K562 (cell line): ENCODE measurements at regions not wholly inside any gene's neighbourhood (a gene's known extent, or its start where the extent isn't known, plus 50 kb on each side); places are given as distances from the start of the nearest gene placed in this dataset.

Source experiments
- ATAC-seq: fragments of 200-7000 bp; cut with Tn5 transposase; 3 replicates; pipeline ENCODE4 v1.9.1; 2020; ENCODE audit warnings: moderate library complexity
- BruUV-seq: library from RNA; stranded (reverse); fragments of 400-500 nt; replicated peaks from 2 replicates; lab custom pipeline; 2021; lab: Mats Ljungman, UMichigan
- CTCF ChIA-PET: fragments of 300-600 bp; formaldehyde crosslinking; extraction: SDS; loops from one replicate; lab custom pipeline; 2021; ENCODE audit warnings: low intra/inter-chr PET ratio; lab: Yijun Ruan, JAX
- POLR2A ChIA-PET: fragments of 300-600, 350-650 bp; sonication (Branson Sonifier 250); formaldehyde crosslinking; extraction: SDS; loops from one replicate; lab custom pipeline; 2021; ENCODE audit warnings: antibody characterized with exemption, inconsistent platforms; lab: Yijun Ruan, JAX
- DNase-seq, 4 experiments: peaks; one replicate each; pipeline versions ENCODE4 v3.0.0 to v3.0.0-alpha.2; 2011 to 2018; ENCODE audit warnings: low spot score in 3 of 4, mixed read lengths in 3 of 4; ENCODE audit errors: extremely low read depth in 1 of 4
- FAIRE-seq: peaks from 2 replicates; lab custom pipeline; 2011; peaks lifted over from hg19 to GRCh38; lab: Jason Lieb, UNC
- H2AFZ ChIP-seq: 2 replicates; pipeline ENCODE4 v1.6.0; 2011; ENCODE audit warnings: low read depth, low read length, control low read depth, inconsistent platforms
- H3K27ac ChIP-seq: fragments of 200-600 bp; 3 replicates; pipeline ENCODE4 v1.8.0; 2011; ENCODE audit warnings: low read depth, mild to moderate bottlenecking, control low read depth, inconsistent platforms, low read length, moderate library complexity, mixed read lengths; ENCODE audit errors: extremely low read depth
- H3K27me3 ChIP-seq, 2 experiments: fragments of 300-600 bp in 1 of 2; 2 replicates in 1 of 2; 3 replicates in 1 of 2; pipeline versions ENCODE4 v1.6.0 to v1.8.0; 2011; ENCODE audit warnings: inconsistent platforms in 2 of 2, low read length in 2 of 2, mild to moderate bottlenecking in 1 of 2, mixed read lengths in 1 of 2, moderate library complexity in 1 of 2; ENCODE audit not compliant: control insufficient read depth in 2 of 2, insufficient read depth in 2 of 2
- H3K36me3 ChIP-seq: fragments of 300-600 bp; 3 replicates; pipeline ENCODE4 v1.8.0; 2011; ENCODE audit warnings: mild to moderate bottlenecking, low read length, inconsistent platforms; ENCODE audit not compliant: control insufficient read depth, insufficient read depth
- H3K4me1 ChIP-seq, 2 experiments: fragments of 200-600 bp in 1 of 2; replicated peaks in 1 of 2; 2 replicates in 1 of 2; 3 replicates in 1 of 2; pipeline versions ENCODE4 v1.5.1 to v1.8.0; 2011; ENCODE audit warnings: inconsistent platforms in 2 of 2, low read length in 2 of 2, mild to moderate bottlenecking in 1 of 2, mixed read lengths in 1 of 2, moderate library complexity in 1 of 2; ENCODE audit not compliant: control insufficient read depth in 2 of 2, insufficient read depth in 2 of 2
- H3K4me2 ChIP-seq: 2 replicates; pipeline ENCODE4 v1.6.1; 2011; ENCODE audit warnings: low read length, control low read depth, inconsistent platforms, mixed read lengths; ENCODE audit not compliant: insufficient read depth
- H3K4me3 ChIP-seq: fragments of 200-600 bp; sonication (generic), shearing (Covaris generic); 2 replicates; pipeline ENCODE4 v1.5.1; 2016; ENCODE audit warnings: control low read depth, inconsistent platforms
- H3K79me2 ChIP-seq: fragments of 200-600 bp; 3 replicates; pipeline ENCODE4 v1.8.0; 2011; ENCODE audit warnings: low read length, inconsistent platforms; ENCODE audit not compliant: control insufficient read depth, insufficient read depth
- H3K9ac ChIP-seq, 2 experiments: 2 replicates each; pipeline versions ENCODE4 v1.6.0 to v1.6.1; 2011; ENCODE audit warnings: low read depth in 2 of 2, low read length in 2 of 2, control low read depth in 1 of 2, inconsistent platforms in 1 of 2, mild to moderate bottlenecking in 1 of 2, mixed read lengths in 1 of 2; ENCODE audit not compliant: insufficient read depth in 1 of 2
- H3K9me1 ChIP-seq: one replicate; pipeline ENCODE4 v1.6.0; 2011; ENCODE audit warnings: inconsistent platforms, mild to moderate bottlenecking, low read length, moderate library complexity; ENCODE audit not compliant: control insufficient read depth, insufficient read depth
- H3K9me3 ChIP-seq: replicated peaks from 2 replicates; pipeline ENCODE4 v1.5.1; 2011; ENCODE audit warnings: low read depth, low read length, inconsistent platforms; ENCODE audit not compliant: control insufficient read depth, insufficient read depth
- H4K20me1 ChIP-seq: replicated peaks from 2 replicates; pipeline ENCODE4 v1.6.1; 2011; ENCODE audit warnings: low read length, inconsistent platforms, mixed read lengths; ENCODE audit not compliant: control insufficient read depth, insufficient read depth
- FOXK1 ChIP-seq: sonication (generic); formaldehyde crosslinking; IDR thresholded peaks from 2 replicates; pipeline ENCODE4 v1.8.0; 2022; ENCODE audit warnings: missing genetic modification reagents, mild to moderate bottlenecking, borderline replicate concordance
- ILF3 ChIP-seq: fragments of 450-650 bp; IDR thresholded peaks from 2 replicates; pipeline ENCODE4 v1.6.1; 2018; ENCODE audit warnings: antibody characterized with exemption, mild to moderate bottlenecking, moderate library complexity, borderline replicate concordance
- KDM2B ChIP-seq: fragments of 250-450 bp; sonication (Bioruptor Pico); IDR thresholded peaks from 2 replicates; pipeline ENCODE4 v1.8.0; 2021; ENCODE audit warnings: mild to moderate bottlenecking, moderate library complexity
- MCM7 ChIP-seq, 2 experiments: fragments of 450-650 bp; IDR thresholded peaks; 2 replicates each; pipeline ENCODE4 v1.6.1; 2016 to 2018
- MYBL2 ChIP-seq, 2 experiments: fragments of 450-650 bp in 1 of 2; sonication (generic) in 1 of 2; formaldehyde crosslinking in 1 of 2; IDR thresholded peaks; 2 replicates each; pipeline versions ENCODE4 v1.6.1 to v1.8.1; 2017 to 2022; ENCODE audit warnings: borderline replicate concordance in 1 of 2, inconsistent platforms in 1 of 2, low read depth in 1 of 2, mild to moderate bottlenecking in 1 of 2, missing genetic modification reagents in 1 of 2, moderate library complexity in 1 of 2
- PHB2 ChIP-seq: fragments of 450-650 bp; IDR thresholded peaks from 2 replicates; pipeline ENCODE4 v1.6.1; 2017; ENCODE audit warnings: low read depth
- POLR2H ChIP-seq: IDR thresholded peaks from 2 replicates; pipeline ENCODE4 v1.6.1; 2016; ENCODE audit warnings: missing genetic modification characterization, low read depth, mild to moderate bottlenecking, control low read depth, missing compliant biosample characterization, moderate library complexity
- PTRF ChIP-seq: fragments of 450-650 bp; IDR thresholded peaks from 2 replicates; pipeline ENCODE4 v1.6.1; 2016; ENCODE audit warnings: mild to moderate bottlenecking, missing genetic modification characterization, missing compliant biosample characterization
- RUNX1 ChIP-seq: sonication (generic); IDR thresholded peaks from 2 replicates; pipeline ENCODE4 v1.6.1; 2016; ENCODE audit warnings: antibody characterized with exemption, low read depth
- ZNF140 ChIP-seq: fragments of 250-450 bp; sonication (Bioruptor Pico); IDR thresholded peaks from 2 replicates; pipeline ENCODE4 v1.8.0; 2021; ENCODE audit warnings: moderate library complexity, mild to moderate bottlenecking, inconsistent platforms
- WGBS: fragments of 100-300 bp; shearing (Covaris generic); methylation state at CpG from one replicate; pipeline ENCODE4 v1.1.6; 2016; ENCODE audit warnings: low coverage, mixed read lengths; ENCODE audit not compliant: insufficient coverage; ENCODE audit errors: missing lambda C conversion rate; 5-methylcytosine and 5-hydroxymethylcytosine counted together
- in situ Hi-C: fragments of 300-500 bp; cut with MboI; formaldehyde crosslinking; loops from 4 replicates; pipeline ENCODE4 v1.15.0; 2018; ENCODE audit warnings: inconsistent platforms, mixed read lengths
- intact Hi-C: fragments of 100-400 bp; cut with micrococcal nuclease; formaldehyde crosslinking; loops from 2 replicates; pipeline ENCODE4 v1.14.2; 2022
- TF ChIP-seq, protein P1 (sequence below): fragments of 450-650 bp; formaldehyde crosslinking; IDR thresholded peaks from 2 replicates; pipeline ENCODE4 v1.4.0; 2020; ENCODE audit warnings: mild to moderate bottlenecking, mixed read lengths
- TF ChIP-seq, protein P2 (sequence below): fragments of 250-450 bp; sonication (Bioruptor Pico); IDR thresholded peaks from 2 replicates; pipeline ENCODE4 v1.8.0; 2021; ENCODE audit warnings: borderline replicate concordance, mild to moderate bottlenecking, moderate library complexity; ENCODE audit not compliant: poor library complexity, severe bottlenecking
- TF ChIP-seq, protein P3 (sequence below): IDR thresholded peaks from 2 replicates; pipeline ENCODE4 v1.6.1; 2014; ENCODE audit warnings: antibody characterized with exemption
- TF ChIP-seq, protein P4 (sequence below): fragments of 250-450 bp; sonication (Bioruptor Pico); IDR thresholded peaks from 2 replicates; pipeline ENCODE4 v1.5.0; 2021; ENCODE audit warnings: mild to moderate bottlenecking, moderate library complexity

DNA sequence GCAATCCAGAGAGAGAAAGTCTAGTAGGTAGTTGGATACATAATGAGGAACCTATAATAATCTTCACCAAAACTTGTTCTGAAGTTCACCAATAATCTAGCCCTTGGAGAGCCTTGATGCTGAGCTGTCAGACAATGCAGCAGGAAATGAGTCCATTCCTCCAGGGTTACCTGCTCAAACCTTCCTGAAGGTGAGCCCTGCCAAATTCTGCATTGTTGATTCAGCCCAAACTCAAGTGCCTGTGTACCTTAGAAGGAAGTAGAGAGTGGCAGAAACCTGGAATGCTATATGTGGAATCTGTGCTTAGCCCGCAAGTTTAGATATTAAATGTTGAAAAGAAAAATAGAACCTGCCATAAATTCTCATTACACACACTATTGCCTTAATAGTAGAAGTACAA, 77.4 kb upstream of the SPON1 start (continued):
- TF ChIP-seq, protein P1, sequence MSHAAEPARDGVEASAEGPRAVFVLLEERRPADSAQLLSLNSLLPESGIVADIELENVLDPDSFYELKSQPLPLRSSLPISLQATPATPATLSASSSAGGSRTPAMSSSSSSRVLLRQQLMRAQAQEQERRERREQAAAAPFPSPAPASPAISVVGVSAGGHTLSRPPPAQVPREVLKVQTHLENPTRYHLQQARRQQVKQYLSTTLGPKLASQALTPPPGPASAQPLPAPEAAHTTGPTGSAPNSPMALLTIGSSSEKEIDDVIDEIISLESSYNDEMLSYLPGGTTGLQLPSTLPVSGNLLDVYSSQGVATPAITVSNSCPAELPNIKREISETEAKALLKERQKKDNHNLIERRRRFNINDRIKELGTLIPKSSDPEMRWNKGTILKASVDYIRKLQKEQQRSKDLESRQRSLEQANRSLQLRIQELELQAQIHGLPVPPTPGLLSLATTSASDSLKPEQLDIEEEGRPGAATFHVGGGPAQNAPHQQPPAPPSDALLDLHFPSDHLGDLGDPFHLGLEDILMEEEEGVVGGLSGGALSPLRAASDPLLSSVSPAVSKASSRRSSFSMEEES, result no peak
- no peak for TF ChIP-seq MYBL2 (IDR thresholded peaks at IDR 0.05; ENCODE audit: low read depth)
- no peak for TF ChIP-seq MYBL2 (CRISPR knock-in tag; IDR thresholded peaks at IDR 0.05; ENCODE audit: borderline replicate concordance)
- no peak for TF ChIP-seq FOXK1 (CRISPR knock-in tag)

DNA sequence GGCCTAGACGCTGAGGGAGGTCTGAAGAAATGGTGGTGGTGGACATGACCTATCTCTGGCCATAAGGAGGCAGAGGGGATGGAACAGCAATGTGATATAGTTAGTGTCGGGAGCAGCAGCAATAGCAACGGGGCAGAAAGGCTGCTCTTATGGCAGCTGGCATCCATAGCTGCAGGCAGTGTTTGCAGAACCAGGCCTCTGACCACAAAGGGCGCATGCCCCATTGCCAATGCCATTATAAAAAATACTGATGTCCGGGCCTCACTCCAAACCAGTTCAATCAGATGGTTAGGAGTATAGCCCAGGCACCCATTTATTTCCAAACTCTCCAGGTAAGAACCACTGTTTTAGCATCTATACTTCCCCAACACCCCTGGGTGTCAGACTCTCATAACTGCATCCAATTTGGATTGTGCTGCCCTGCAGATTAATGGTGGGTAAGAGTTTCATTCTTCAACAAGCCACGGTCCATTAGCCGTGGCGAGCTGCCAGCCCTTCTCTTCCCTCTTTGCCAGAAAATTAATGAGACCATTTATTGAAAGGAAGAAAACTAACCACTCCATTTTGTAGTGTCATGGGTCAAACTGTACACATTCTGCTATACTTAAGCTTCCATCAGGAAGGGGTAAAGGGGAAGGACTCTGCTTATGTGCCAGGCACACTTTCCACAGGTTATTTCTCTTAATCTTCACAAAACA, 72.8 kb upstream of the SPON1 start:
- WGBS, result 24% methylated on average over 7 of the region's 8 CpGs
- Histone ChIP-seq H2AFZ (no peak overlapping the region), H4K20me1 (no peaks in the 10 kb centered on the region), H3K4me2 (no peak overlapping the region), H3K9me3 (peaks cover 2% of the 10 kb centered on the region; the same call in 1 of the 2 replicates), H3K9me1 (no peaks in the 10 kb centered on the region), H3K27ac (no peak overlapping the region), H3K4me1 (no peaks in the 10 kb centered on the region), H3K79me2 (no peaks in the 10 kb centered on the region), H3K27me3 (no peaks in the 10 kb centered on the region), H3K9ac (no peak overlapping the region), H3K4me3 (no peak overlapping the region), H3K36me3 (no peaks in the 10 kb centered on the region)
- FAIRE-seq (no peak), ATAC-seq (no peak), DNase-seq (no peak)
- CTCF ChIA-PET, result no interaction called here
- intact Hi-C loops (no loop called here), in situ Hi-C loops (no loop called here)
- POLR2A ChIA-PET, result no interaction called here
- BruUV-seq, result no TSS peak
- TF ChIP-seq POLR2H (tag) (no peak), ZNF140 (CRISPR knock-in tag) (no peak), RUNX1 (no peak), KDM2B (no peak), MCM7 (IDR thresholded peaks at IDR 0.05) (no peak), ILF3 (no peak), PTRF (tag) (no peak), PHB2 (no peak)
- TF ChIP-seq, protein P2, sequence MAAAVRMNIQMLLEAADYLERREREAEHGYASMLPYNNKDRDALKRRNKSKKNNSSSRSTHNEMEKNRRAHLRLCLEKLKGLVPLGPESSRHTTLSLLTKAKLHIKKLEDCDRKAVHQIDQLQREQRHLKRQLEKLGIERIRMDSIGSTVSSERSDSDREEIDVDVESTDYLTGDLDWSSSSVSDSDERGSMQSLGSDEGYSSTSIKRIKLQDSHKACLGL (CRISPR knock-in tag), result no peak
- TF ChIP-seq, protein P3, sequence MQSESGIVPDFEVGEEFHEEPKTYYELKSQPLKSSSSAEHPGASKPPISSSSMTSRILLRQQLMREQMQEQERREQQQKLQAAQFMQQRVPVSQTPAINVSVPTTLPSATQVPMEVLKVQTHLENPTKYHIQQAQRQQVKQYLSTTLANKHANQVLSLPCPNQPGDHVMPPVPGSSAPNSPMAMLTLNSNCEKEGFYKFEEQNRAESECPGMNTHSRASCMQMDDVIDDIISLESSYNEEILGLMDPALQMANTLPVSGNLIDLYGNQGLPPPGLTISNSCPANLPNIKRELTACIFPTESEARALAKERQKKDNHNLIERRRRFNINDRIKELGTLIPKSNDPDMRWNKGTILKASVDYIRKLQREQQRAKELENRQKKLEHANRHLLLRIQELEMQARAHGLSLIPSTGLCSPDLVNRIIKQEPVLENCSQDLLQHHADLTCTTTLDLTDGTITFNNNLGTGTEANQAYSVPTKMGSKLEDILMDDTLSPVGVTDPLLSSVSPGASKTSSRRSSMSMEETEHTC, result no peak
- TF ChIP-seq, protein P4, sequence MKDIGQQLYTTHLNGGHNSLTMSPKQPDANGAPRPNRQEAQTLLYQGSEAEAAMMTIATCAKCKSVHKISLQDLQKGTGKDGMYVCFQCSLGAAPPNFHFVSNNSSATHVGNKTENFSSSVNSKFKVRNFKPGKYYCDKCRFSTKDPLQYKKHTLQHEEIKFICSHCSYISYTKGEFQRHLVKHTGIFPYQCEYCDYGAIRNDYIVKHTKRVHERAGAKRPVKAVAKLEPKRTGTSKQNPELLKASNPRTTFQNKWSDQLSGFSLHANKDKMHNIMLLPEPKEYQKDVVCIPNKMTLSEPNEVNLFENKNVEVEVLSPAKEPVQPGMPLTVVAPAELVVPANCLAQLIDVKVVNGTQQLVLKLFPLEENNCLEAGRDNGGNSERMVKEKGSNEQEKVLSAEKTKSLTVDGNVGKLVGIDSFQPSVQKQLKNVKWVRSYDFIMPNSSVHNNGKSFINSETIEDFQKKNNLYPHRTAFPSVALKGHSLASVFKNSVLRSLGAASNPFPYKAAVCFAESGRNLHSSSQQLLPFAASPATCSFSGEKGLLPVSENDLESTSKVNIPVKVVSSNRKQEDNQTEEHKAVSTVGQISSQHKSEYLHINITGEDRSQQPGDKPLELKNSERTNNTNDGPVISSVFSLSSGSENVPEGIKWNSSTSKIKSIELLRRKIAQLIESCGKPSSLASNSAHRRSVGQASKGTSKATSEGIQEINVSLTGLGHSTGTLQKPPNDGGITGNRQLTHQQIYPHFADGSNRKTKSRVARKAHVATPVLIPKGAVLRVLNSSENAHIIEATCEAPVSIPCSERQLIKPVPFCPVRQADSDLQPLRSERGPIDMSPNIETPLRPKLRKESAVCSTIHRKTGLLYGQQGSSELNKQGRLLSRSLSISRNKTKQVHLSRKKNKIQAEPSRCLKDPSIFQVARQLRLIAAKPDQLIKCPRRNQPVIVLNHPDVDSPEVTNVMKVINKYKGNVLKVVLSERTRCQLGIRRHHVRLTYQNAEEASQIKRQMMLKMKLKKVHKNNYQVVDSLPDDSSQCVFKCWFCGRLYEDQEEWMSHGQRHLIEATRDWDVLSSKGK (CRISPR knock-in tag), result no peak
